ENCODE measurements at regions not wholly inside any gene's neighbourhood (a gene's known extent, or its start where the extent isn't known, plus 50 kb on each side); places are given as distances from the start of the nearest gene placed in this dataset.

DNA sequence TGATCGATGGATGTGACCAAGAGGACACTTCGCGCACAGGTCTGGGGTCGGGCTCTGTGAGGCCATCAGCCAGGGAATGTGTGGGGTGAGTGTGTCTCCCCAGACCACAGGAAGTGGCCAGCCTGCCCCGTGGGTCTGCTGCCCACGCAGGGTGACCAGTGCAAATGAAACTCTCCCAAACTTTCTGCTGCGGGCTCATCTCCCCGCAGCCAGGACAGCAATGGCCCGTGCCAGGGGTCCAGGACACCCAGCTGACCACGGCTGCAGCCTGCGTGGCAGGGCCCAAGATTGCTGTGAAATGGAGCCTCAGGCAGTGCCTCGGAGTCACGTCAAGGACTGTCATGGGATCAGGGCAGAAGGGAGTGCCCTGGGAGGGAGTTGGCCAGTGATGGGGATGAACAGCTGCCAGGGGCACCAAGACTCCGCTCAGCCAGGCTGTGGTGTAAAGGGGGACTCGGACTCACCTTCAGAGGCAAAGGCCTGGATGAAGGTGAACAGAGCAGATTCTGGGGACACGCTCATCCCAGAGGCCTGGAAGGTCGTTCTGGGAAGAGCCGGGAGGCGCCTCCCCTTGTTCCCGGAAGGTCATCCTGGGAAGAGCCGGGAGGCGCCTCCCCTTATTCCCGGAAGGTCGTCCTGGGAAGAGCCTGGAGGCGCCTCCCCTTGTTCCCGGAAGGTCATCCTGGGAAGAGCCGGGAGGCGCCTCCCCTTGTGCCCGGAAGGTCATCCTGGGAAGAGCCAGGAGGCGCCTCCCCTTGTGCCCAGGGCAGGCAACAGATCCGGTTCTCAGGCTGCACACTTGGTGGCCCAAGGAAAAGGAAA is 252.6 kb downstream of the BRD1 start:
- no peak for DNase-seq
- no peak overlapping the region for H3K27ac Mint-ChIP-seq
- H3K4me1 Mint-ChIP-seq = peaks cover 0 to 15% (median 6%) of the 10 kb centered on the region in 4 donors

GRCh38 chr22:49574205-49574880 is 253.3 kb downstream of the BRD1 start:
- ATAC-seq (no peak), DNase-seq (no peak)
- peaks cover 0 to 8% (median 2%) of the 10 kb centered on the region in 9 donors for H3K9me3 Mint-ChIP-seq
- POLR2A ChIA-PET = no interaction called here
- no peak overlapping the region for H3K4me3 Mint-ChIP-seq
- peaks cover 0 to 15% (median 6%) of the 10 kb centered on the region in 4 donors for H3K4me1 Mint-ChIP-seq
- H3K27ac Mint-ChIP-seq = no peak overlapping the region
- no peaks in the 10 kb centered on the region for H3K27me3 Mint-ChIP-seq
- H3K36me3 Mint-ChIP-seq = peaks cover 6 to 15% (median 8%) of the 10 kb centered on the region in 3 donors

More for the DNA sequence above, 252.6 kb downstream of the BRD1 start:
- Mint-ChIP-seq H3K9me3 (peaks cover 0 to 11% (median 2%) of the 10 kb centered on the region in 9 donors), H3K36me3 (peaks cover 6 to 19% (median 9%) of the 10 kb centered on the region in 3 donors), H3K27me3 (no peaks in the 10 kb centered on the region), H3K4me3 (no peak overlapping the region)
- no peak for ATAC-seq
- POLR2A ChIA-PET = no interaction called here

DNA sequence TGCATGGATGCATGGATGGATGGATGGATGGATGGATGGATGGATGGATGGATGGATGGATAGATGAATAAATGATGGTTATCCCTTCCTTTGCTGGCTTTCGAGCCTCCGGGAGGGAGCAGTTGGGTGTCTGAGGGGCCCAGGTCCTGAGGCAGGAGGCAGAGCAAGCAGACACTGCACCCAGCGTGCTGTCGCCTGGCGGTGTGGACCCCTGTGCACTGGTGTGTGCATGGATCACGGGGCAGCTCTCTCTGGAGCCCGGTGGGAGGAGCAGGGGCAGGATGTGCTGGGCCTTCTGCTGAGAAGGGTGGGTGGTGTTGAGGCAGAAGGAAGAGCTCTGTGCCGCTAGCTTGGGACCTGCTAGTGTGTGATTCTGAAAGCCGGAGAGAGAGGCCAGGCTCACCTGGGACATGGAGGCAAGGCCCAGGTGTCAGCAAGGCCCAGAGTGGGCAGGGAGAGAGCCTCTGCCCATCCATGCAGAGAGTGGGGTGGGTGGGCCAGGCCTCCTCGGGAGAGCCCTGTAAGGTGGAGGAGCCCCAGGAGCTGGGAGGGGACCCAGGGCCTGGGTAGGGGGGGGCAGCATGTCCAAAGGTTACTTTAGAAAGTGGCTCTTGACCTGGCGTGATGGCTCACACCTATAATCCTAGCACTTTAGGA is 254.4 kb downstream of the BRD1 start:
- H3K4me1 Mint-ChIP-seq = peaks cover 0 to 13% (median 6%) of the 10 kb centered on the region in 4 donors
- POLR2A ChIA-PET = no interaction called here
- H3K9me3 Mint-ChIP-seq = no peaks in the 10 kb centered on the region
- no peak for ATAC-seq
- peak in 1 of 10 donors; percentile 58 for DNase-seq
- H3K4me3 Mint-ChIP-seq = peak overlapping the region in 1 of 10 donors; percentile 48
- H3K36me3 Mint-ChIP-seq = peaks cover 0 to 10% (median 6%) of the 10 kb centered on the region in 3 donors
- no peaks in the 10 kb centered on the region for H3K27me3 Mint-ChIP-seq
- H3K27ac Mint-ChIP-seq = no peak overlapping the region

- Mint-ChIP-seq H3K27me3 (no peaks in the 10 kb centered on the region), H3K4me3 (no peak overlapping the region), H3K27ac (no peak overlapping the region), H3K9me3 (no peaks in the 10 kb centered on the region), H3K36me3 (peaks cover 0 to 7% (median 6%) of the 10 kb centered on the region in 3 donors), H3K4me1 (peaks cover 0 to 11% (median 3%) of the 10 kb centered on the region in 4 donors)
- DNase-seq (peak in 1 of 10 donors; percentile 2), ATAC-seq (no peak)
- POLR2A ChIA-PET = no interaction called here
Observed at GRCh38 chr22:49571326-49571725, 256.3 kb downstream of the BRD1 start.

- Mint-ChIP-seq H3K9me3 (no peaks in the 10 kb centered on the region), H3K27me3 (no peaks in the 10 kb centered on the region), H3K36me3 (peaks cover 0 to 7% (median 6%) of the 10 kb centered on the region in 3 donors), H3K4me1 (peaks cover 0 to 11% (median 3%) of the 10 kb centered on the region in 4 donors), H3K27ac (no peak overlapping the region), H3K4me3 (no peak overlapping the region)
- ATAC-seq (no peak), DNase-seq (no peak)
- POLR2A ChIA-PET = no interaction called here
Observed at GRCh38 chr22:49570032-49570848, 257.4 kb downstream of the BRD1 start.

GRCh38 chr22:49569286-49570031 is 258.2 kb downstream of the BRD1 start:
- H3K36me3 Mint-ChIP-seq = peaks cover 0 to 4% (median 3%) of the 10 kb centered on the region in 3 donors
- POLR2A ChIA-PET = no interaction called here
- H3K27ac Mint-ChIP-seq = no peak overlapping the region
- DNase-seq = peak in 2 of 10 donors; percentile 11 to 57
- peaks cover 0 to 8% (median 3%) of the 10 kb centered on the region in 4 donors for H3K4me1 Mint-ChIP-seq
- no peaks in the 10 kb centered on the region for H3K27me3 Mint-ChIP-seq
- H3K9me3 Mint-ChIP-seq = no peaks in the 10 kb centered on the region
- no peak for ATAC-seq
- no peak overlapping the region for H3K4me3 Mint-ChIP-seq

DNA sequence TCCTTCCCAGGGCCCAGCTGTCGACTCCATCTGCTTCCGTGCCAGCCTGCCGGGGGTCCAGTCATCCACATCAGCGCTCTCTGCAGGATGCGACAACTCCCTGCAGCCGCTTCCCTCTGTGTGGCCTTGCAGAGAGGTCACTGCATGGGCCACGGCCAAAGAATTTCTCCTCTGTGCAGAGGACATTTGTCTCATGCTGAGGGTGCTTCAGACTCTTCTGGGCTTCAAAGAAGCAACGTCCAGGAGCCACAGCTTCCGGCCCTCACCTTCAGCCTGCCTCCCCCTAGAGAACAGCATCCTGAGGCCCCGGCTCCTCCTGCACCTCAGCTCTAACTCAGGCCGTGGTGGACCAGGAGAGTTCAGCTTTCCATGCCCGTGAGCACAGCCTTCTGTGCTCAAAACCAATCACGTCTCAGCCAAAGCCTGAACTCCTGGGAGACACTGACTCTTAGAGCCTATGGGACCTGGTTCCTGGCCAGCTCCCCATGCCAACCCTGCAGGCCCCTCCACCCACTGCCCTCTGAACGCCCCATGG is 258.9 kb downstream of the BRD1 start:
- H3K9me3 Mint-ChIP-seq = no peaks in the 10 kb centered on the region
- DNase-seq (no peak), ATAC-seq (no peak)
- POLR2A ChIA-PET = no interaction called here
- H3K27me3 Mint-ChIP-seq = no peaks in the 10 kb centered on the region
- H3K36me3 Mint-ChIP-seq = peaks cover 0 to 3% (median 1%) of the 10 kb centered on the region in 3 donors
- H3K4me1 Mint-ChIP-seq = peaks cover 0 to 10% (median 3%) of the 10 kb centered on the region in 4 donors
- H3K4me3 Mint-ChIP-seq = no peak overlapping the region
- H3K27ac Mint-ChIP-seq = no peak overlapping the region

GRCh38 chr22:49567899-49568750 is 259.5 kb downstream of the BRD1 start:
- Mint-ChIP-seq H3K27ac (peak overlapping the region in 1 of 10 donors; percentile 67), H3K36me3 (peaks cover 0 to 3% (median 0%) of the 10 kb centered on the region in 3 donors), H3K4me1 (peaks cover 0 to 10% (median 3%) of the 10 kb centered on the region in 4 donors), H3K27me3 (no peaks in the 10 kb centered on the region), H3K9me3 (no peaks in the 10 kb centered on the region), H3K4me3 (peak overlapping the region in 1 of 10 donors; percentile 7)
- POLR2A ChIA-PET = no interaction called here
- ATAC-seq (no peak), DNase-seq (no peak)

GRCh38 chr22:49566693-49567092 is 261.0 kb downstream of the BRD1 start:
- H3K4me1 Mint-ChIP-seq = peaks cover 0 to 9% (median under 1%) of the 10 kb centered on the region in 4 donors
- ATAC-seq = no peak
- H3K9me3 Mint-ChIP-seq = no peaks in the 10 kb centered on the region
- peak in 1 of 10 donors; percentile 53 for DNase-seq
- POLR2A ChIA-PET = no interaction called here
- no peak overlapping the region for H3K27ac Mint-ChIP-seq
- H3K4me3 Mint-ChIP-seq = no peak overlapping the region
- H3K27me3 Mint-ChIP-seq = no peaks in the 10 kb centered on the region
- H3K36me3 Mint-ChIP-seq = peaks cover 0 to 1% (median under 1%) of the 10 kb centered on the region in 3 donors

DNA sequence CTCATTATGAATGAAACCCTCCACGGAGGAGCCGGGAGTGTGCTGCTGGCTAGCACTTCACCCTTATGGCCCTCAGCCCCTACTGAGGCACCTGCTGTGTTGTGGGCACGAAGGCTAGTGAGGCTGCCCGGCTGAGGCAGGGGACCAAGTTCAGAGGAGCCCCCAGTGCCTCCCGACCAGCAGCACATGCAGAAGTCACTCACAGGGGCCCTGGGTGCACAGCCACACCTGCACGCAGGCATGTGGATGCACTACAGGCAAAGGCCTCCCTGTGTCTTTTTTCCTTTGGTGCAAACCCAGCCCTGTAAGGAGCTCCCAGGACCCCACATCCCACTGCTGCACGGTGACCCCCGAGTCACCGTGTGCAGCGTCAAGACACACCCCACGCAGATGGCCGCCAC is 261.5 kb downstream of the BRD1 start:
- Mint-ChIP-seq H3K9me3 (peaks cover 0 to 5% (median 3%) of the 10 kb centered on the region in 9 donors), H3K27ac (no peak overlapping the region), H3K36me3 (peaks cover 3 to 7% (median 6%) of the 10 kb centered on the region in 3 donors), H3K4me1 (peaks cover 0 to 11% (median 0%) of the 10 kb centered on the region in 4 donors), H3K27me3 (no peaks in the 10 kb centered on the region), H3K4me3 (no peak overlapping the region)
- ATAC-seq (no peak), DNase-seq (no peak)
- POLR2A ChIA-PET = no interaction called here

GRCh38 chr22:49565516-49565855 is 262.2 kb downstream of the BRD1 start:
- ATAC-seq (no peak), DNase-seq (no peak)
- no peak overlapping the region for H3K27ac Mint-ChIP-seq
- H3K27me3 Mint-ChIP-seq = no peaks in the 10 kb centered on the region
- peaks cover 6 to 10% (median 9%) of the 10 kb centered on the region in 3 donors for H3K36me3 Mint-ChIP-seq
- peaks cover 0 to 10% (median 0%) of the 10 kb centered on the region in 4 donors for H3K4me1 Mint-ChIP-seq
- peaks cover 0 to 10% (median 6%) of the 10 kb centered on the region in 9 donors for H3K9me3 Mint-ChIP-seq
- H3K4me3 Mint-ChIP-seq = no peak overlapping the region
- POLR2A ChIA-PET = no interaction called here

All from naive thymus-derived CD8-positive, alpha-beta T cell (primary cell).